ENCODE measurements at regions not wholly inside any gene's neighbourhood (a gene's known extent, or its start where the extent isn't known, plus 50 kb on each side); places are given as distances from the start of the nearest gene placed in this dataset.
A peak's percentile ranks its signal among the peaks of the same experiment; 100 is the strongest.

DNA sequence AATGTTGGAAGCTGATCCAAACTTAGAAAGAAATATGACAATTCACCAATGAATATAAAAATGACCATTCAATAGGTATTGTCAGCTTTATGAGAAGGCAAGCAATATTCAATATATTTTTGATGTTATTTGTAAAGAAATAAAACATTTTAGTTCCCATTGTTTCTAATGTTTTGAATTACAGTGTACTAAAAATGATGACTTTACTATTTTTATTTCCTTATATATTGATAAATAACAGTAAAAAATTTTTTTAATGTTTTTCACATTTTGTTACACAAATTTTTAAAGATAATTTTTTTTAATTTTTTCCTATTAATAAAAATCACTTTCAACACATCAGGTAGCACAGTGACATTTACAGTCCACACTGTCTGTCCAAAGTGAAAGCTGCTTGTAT, 565.5 kb upstream of the FAM241A start:
- Histone ChIP-seq H3K9me3 (no peaks in the 10 kb centered on the region), H3K36me3 (no peaks in the 10 kb centered on the region), H3K27me3 (no peaks in the 10 kb centered on the region), H3K4me1 (no peaks in the 10 kb centered on the region), H3K4me3 (no peak overlapping the region), H3K27ac (no peak overlapping the region)
- intact Hi-C loops (cut with DNase I), result no loop called here
- no peak for ATAC-seq
- no peak for TF ChIP-seq CTCF (IDR thresholded peaks at IDR 0.05)
- peak; percentile 91 for FAIRE-seq
- DNase-seq, result no peak

- no peaks in the 10 kb centered on the region for H3K4me1 ChIP-seq
- no peaks in the 10 kb centered on the region for H3K27me3 ChIP-seq
- ATAC-seq (no peak), DNase-seq (no peak), FAIRE-seq (no peak)
- TF ChIP-seq CTCF (IDR thresholded peaks at IDR 0.05), result no peak
- H3K9me3 ChIP-seq, result no peaks in the 10 kb centered on the region
- H3K27ac ChIP-seq, result no peak overlapping the region
- H3K36me3 ChIP-seq, result no peaks in the 10 kb centered on the region
- no peak overlapping the region for H3K4me3 ChIP-seq
- WGBS, 2 donors, result 70 to 79% methylated on average over 3 of the region's 3 CpGs
- intact Hi-C loops (cut with DNase I), result no loop called here
These were observed 549.8 kb upstream of the FAM241A start for GRCh38 chr4:111595456-111595855.

DNA sequence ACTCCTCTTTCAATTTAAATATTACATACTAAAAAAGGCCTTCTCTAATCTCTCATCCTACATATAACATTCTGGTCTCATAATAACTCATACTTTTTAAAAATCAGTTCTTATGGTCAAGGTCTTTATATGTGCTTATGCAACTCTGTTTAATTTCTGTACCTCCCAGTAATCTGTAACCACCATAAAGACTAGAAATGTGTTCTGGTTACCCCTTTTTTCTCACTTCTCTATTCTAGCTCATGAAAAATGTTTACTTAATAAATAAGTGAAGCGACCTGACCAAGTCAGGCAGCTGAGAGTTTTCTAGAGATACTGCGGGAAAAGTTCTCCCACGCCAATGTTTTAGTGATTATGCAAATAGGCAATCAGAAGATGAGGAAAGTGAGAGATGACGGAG, 548.8 kb upstream of the FAM241A start:
- TF ChIP-seq CTCF (IDR thresholded peaks at IDR 0.05), result no peak
- Histone ChIP-seq H3K4me1 (no peaks in the 10 kb centered on the region), H3K4me3 (no peak overlapping the region), H3K36me3 (no peaks in the 10 kb centered on the region), H3K27ac (no peak overlapping the region), H3K27me3 (no peaks in the 10 kb centered on the region), H3K9me3 (no peaks in the 10 kb centered on the region)
- intact Hi-C loops (cut with DNase I), result no loop called here
- no peak for ATAC-seq
- no peak for FAIRE-seq
- no peak for DNase-seq
- WGBS, 2 donors, result 70 to 74% methylated on average over 4 of the region's 4 CpGs

GRCh38 chr4:111601671-111602070, 543.6 kb upstream of the FAM241A start:
- intact Hi-C loops (cut with DNase I), result no loop called here
- DNase-seq (no peak), FAIRE-seq (no peak), ATAC-seq (no peak)
- H3K4me3 ChIP-seq, result no peak overlapping the region
- H3K27me3 ChIP-seq, result no peaks in the 10 kb centered on the region
- 52 to 55% methylated on average over 3 of the region's 3 CpGs for WGBS, 2 donors
- no peaks in the 10 kb centered on the region for H3K9me3 ChIP-seq
- no peak for TF ChIP-seq CTCF (IDR thresholded peaks at IDR 0.05)
- no peaks in the 10 kb centered on the region for H3K36me3 ChIP-seq
- H3K27ac ChIP-seq, result no peak overlapping the region
- no peaks in the 10 kb centered on the region for H3K4me1 ChIP-seq

- no peaks in the 10 kb centered on the region for H3K4me1 ChIP-seq
- 19 to 22% methylated on average over 1 of the region's 1 CpG for whole genome bisulfite sequencing, 2 donors
- no peak overlapping the region for H3K27ac ChIP-seq
- no peak for TF ChIP-seq CTCF (IDR thresholded peaks at IDR 0.05)
- no peak overlapping the region for H3K4me3 ChIP-seq
- no peaks in the 10 kb centered on the region for H3K27me3 ChIP-seq
- intact Hi-C loops (cut with DNase I), result no loop called here
- no peak for DNase-seq
- no peaks in the 10 kb centered on the region for H3K36me3 ChIP-seq
- no peak for FAIRE-seq
- H3K9me3 ChIP-seq, result no peaks in the 10 kb centered on the region
- ATAC-seq, result no peak
These were observed 542.4 kb upstream of the FAM241A start for GRCh38 chr4:111602848-111603247.
